Left hindlimb (tissue), 1 donor: ENCODE measurements at regions not wholly inside any gene's neighbourhood (a gene's known extent, or its start where the extent isn't known, plus 50 kb on each side); places are given as distances from the start of the nearest gene placed in this dataset.
"Not testable (repeated sequence)": the region's sequence is repeated elsewhere in the genome, so short reads cannot be mapped to it uniquely, and the experiment has no call there.

Source experiments
- DNase-seq: peaks from one replicate; pipeline ENCODE4 v3.0.0-alpha.2; 2018

- DNase-seq: no peak
Observed at GRCh38 chr10:64091897-64092296, 570.7 kb downstream of the REEP3 start.

GRCh38 chr10:64093304-64093703 lies 572.1 kb downstream of the REEP3 start:
- no peak for DNase-seq

- DNase-seq: no peak
Observed at GRCh38 chr10:64093946-64094535, 572.8 kb downstream of the REEP3 start.

DNA sequence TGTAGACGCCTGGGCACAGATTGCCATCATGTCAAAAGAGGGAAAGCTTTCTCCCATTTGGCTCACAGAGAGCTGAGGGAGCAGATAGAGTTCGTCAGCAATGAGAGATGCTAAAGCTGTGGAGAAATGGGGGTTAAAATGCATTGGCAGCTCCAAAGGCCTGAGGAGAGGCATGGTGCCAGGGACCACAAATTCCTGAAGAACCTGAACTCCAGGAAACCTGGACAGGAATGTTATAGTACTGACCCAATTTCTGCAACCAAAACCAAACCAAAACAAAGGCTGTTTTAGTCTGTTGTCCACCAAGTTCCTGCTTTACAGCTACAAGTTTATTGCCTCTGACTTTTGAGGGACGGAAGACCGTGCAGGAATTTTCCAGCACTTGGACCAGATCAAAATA lies 575.7 kb downstream of the REEP3 start:
- DNase-seq: no peak

GRCh38 chr10:64097391-64098122 lies 576.4 kb downstream of the REEP3 start:
- no peak for DNase-seq

- DNase-seq: no peak
Observed at GRCh38 chr10:64098994-64099393, 577.8 kb downstream of the REEP3 start.

DNA sequence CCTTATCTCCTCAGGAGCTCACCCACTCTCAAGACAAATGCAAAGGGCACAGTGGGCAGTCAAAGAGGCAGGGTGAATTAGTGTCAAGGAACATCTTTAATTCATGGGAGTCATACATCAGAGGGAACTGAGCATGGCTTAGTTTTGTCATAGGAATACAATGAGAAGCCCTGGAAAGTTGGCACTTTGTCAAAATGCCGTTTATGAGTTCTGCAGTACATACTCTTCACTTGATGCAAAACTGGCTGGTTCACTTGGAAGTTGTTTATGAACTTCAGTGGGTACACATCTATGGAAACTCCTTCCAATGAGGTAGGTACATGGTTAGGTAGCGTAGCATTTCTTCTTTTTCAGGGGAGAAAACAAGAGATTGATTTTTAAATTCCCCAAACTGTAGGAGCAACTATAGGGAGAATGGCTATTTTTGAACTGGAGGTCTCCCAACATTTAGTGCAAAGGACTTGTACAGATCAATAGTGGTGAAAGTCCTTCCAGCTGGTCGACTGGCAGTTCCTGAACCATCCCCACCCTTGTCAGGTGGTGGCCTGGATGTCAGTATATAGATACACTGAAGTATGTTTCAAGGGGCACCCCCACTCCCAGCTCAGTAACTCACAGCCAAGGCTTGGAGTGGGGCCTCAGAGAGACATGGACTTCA lies 580.5 kb downstream of the REEP3 start:
- DNase-seq: no peak

DNA sequence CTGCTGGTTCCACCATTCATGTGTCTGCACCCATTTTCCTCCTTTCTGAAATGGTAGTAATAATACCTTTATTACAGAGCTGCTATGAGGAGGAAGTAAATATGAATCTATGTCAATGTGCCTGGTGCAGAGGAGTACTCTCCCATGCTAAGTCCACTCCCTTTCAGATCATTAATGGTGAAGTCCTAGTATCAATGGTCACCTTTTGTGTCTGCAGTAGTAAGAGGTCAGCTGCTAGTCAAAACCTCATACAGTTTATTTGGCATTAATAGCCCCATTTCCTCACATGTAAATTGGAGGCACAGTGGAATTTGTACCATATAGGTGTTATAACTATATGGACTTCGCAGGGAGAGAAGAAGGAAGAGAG lies 581.0 kb downstream of the REEP3 start:
- DNase-seq: no peak

DNA sequence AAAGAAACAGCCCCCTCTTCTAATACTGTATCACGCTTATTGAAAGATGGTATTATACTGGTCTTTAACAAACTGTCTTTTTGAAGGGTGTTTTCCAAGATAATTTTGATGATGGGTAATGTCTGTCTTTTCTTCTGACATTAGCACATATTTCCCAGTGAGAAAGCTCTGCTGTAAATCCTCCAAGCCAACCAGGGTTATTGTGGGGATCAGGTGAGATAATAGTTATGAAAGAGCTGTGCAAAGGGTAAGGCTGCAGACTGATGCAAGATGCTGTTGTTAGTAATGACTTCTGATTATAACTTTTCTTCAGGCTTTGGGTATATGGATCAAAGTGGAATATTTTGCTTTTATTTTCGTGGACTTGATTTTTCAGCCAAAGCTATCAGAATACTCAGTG lies 581.7 kb downstream of the REEP3 start:
- no peak for DNase-seq

DNA sequence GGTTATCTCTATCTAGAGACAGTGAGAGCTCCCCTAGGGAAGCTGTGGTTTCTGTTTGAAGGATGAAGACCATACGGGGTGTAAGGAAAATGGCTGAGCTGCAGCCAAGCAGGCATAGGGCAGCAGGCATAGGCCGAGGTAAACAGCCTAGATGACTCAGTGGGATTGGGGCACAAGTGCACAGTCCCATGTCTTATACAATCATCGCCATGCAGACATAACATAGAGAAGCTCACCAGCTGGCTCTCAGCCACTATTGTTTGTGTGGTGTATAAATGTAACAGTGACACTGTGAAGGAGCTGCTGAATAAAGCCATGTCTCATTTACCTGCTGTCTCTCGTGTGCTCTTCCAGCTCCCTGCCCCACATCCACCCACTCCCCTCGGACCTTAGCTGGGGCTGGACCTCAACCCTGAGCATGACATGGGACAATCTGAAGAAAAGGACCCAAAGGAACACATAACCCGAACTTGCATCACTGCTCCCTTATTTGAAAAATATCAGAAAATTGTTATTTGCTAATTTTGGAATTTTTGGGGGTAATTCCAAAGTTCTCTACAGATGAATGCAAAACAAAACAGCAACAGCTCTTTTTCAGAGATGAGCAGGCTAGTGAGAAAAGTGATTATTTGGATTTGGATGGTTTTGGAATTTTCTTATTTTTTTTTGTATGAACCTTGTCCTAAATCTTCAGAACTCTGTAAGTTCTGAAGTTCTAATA lies 582.7 kb downstream of the REEP3 start:
- no peak for DNase-seq

DNA sequence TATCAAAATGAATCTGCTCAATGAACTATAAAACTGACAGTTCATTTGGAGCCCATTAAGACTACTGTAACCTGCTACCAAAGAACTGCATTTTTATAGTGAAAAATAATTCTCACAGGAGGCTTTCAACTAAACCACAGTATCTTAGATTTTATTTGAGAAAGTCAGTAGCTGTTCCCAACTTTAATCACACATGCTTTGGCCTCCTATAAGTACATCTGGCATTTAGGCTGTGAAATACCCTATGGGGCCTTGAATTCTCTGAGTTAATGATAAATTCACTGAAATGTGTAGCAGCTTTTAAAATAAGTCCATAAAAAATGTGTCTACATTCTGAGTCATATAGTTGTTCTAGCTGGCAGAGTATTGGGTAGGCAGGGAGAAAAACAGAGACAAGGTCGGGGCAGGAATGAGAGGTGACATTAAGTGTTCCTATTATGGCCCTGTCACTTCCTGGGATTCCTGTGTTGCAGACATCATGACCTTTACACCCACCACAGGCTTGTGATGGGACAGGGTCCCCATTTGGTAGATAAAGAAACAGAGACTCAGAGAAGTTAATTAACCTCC lies 588.8 kb downstream of the REEP3 start:
- no peak for DNase-seq

GRCh38 chr10:64112701-64113355 lies 591.6 kb downstream of the REEP3 start:
- DNase-seq: no peak

DNA sequence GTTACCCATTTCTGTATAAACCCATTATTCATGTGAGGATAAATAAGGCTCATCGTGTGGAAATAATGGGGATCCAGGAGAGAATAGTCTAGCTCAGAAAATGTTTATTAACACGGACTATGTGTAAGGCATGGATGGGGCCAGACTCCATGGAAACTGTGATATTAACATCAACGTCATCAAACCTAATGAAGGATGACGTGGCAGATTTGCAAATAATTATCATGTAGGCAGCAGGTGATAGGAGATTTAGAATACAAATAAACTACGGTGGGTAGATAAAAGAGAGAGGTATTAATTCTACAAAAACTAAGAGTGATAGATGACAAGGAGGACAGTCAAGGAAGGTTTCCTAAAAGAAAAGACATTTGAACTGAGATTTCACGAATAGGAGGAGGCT lies 592.2 kb downstream of the REEP3 start:
- no peak for DNase-seq

DNA sequence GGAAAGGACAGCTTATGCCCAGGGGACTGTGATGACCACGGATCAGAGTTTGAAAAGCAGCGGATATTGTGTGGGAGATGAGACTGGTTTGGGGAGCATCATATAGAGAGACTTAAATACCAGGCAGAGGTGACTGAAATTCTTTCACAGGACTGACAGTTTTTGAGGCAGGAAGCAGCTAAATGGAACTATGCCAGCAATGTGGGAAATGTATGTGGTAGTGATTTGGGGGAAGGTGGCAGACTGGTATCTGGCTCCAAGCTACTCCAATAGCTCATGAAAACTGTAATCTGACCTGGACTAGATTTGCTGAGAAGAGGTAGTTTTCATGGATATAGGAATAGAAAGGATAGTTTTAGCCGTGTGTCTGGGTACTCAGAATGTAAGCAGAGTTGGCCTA lies 592.6 kb downstream of the REEP3 start:
- DNase-seq: no peak

GRCh38 chr10:64115471-64115870 lies 594.3 kb downstream of the REEP3 start:
- DNase-seq: no peak

GRCh38 chr10:64115908-64116643 lies 594.9 kb downstream of the REEP3 start:
- DNase-seq: no peak

- no peak for DNase-seq
Observed at GRCh38 chr10:64116707-64117106, 595.5 kb downstream of the REEP3 start.

DNA sequence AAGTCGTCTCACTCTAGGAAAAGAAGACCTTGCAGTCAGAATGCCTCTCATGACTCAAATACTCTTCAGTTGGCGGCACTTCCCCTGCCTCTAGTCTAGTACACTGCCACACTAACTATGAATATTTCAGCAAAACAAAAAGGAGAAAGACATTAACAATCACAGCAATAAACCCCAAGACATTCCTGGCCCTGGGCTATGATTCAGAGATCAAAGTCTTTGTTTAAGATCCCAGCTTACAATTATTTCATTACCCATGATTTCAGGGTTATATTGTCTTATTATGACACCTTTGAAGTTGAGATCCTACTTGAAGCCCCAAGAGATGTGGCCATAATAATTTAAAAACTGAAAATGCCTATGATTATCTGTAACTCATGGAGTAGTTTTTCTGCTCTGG lies 597.5 kb downstream of the REEP3 start:
- DNase-seq: no peak

DNA sequence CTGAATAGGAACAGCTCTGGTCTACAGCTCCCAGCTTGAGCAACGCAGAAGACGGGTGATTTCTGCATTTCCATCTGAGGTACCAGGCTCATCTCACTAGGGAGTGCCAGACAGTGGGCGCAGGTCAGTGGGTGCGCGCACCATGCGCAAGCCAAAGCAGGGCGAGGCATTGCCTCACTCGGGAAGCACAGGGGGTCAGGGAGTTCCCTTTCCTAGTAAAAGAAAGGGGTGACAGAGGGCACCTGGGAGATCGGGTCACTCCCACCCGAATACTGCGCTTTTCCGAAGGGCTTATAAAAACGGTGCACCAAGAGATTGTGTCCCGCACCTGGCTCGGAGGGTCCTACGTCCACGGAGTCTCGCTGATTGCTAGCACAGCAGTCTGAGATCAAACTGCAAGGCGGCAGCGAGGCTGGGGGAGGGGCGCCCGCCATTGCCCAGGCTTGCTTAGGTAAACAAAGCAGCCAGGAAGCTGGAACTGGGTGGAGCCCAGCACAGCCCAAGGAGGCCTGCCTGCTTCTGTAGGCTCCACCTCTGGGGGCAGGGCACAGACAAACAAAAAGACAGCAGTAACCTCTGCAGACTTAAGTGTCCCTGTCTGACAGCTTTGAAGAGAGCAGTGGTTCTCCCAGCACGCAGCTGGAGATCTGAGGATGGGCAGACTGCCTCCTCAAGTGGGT lies 599.2 kb downstream of the REEP3 start:
- DNase-seq: not testable (repeated sequence)

GRCh38 chr10:64130152-64130551 lies 609.0 kb downstream of the REEP3 start:
- DNase-seq: no peak

GRCh38 chr10:64134676-64135075 lies 613.5 kb downstream of the REEP3 start:
- no peak for DNase-seq

DNA sequence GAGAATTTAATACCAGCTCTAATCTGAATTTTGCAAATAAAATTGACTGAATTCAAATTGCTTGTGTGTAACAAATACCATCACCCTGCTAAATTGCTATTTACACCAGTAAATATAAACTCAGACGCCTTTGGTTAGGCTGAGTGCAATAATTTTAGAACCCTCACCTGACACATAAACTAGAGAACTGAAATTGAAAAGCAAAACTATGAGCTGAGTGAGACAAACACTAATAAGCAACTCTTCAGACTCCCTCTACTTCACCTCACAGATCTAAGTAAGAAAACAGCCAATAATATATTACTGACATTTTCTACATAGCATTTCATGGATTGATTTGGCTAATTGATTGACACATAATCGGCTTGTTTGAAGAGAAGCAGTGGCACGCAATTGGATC lies 621.2 kb downstream of the REEP3 start:
- no peak for DNase-seq
